ENCODE measurements at regions not wholly inside any gene's neighbourhood (a gene's known extent, or its start where the extent isn't known, plus 50 kb on each side); places are given as distances from the start of the nearest gene placed in this dataset.

DNA sequence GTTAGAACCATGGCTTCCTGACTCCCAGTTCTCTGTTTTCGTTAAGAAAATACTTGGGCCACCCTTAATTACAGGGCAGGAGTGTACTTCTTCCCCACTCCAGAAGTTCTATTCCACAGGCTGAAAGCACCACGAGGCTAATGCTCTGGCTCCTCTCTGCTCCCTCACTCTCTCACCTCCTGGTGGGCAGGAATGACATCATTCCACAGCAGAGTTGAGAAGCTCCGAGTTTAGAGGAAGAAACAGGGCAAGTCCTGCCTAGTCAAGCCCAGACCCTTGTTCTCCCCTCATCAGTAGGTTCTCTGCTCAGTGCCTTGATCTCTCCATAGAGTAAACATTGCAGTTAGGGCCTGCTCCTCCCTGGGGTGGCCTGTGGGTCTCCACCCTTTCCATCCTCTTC is 343.8 kb upstream of the CLNK start:
- Histone ChIP-seq H3K27ac (ENCODE audit: extremely low read depth, low read depth, low read length) (no peak overlapping the region), H3K9me3 (ENCODE audit: control insufficient read depth, insufficient read depth, low read depth, low read length) (no peaks in the 10 kb centered on the region), H3K4me1 (ENCODE audit: control insufficient read depth, insufficient read depth, low read length) (no peaks in the 10 kb centered on the region), H3K4me3 (ENCODE audit: low read depth, low read length) (no peak overlapping the region), H3K36me3 (ENCODE audit: control insufficient read depth in 2 of 2, insufficient read depth in 1 of 2, low read length in 2 of 2) (no peaks in the 10 kb centered on the region)
- ChIA-PET CTCF (interaction anchor here (0.7 kb wide), 1 partner anchor 179 kb away, joined by 4 read pairs; no protein-coding TSS in a partner anchor), POLR2A (no interaction called here)
- TF ChIP-seq ZNF777 (tag by site-specific recombination; IDR thresholded peaks at IDR 0.05; ENCODE audit: borderline replicate concordance) (no peak), KLF10 (tag by site-specific recombination; IDR thresholded peaks at IDR 0.05) (no peak), ZBTB17 (tag by site-specific recombination; IDR thresholded peaks at IDR 0.05) (peak; percentile 64), ZNF488 (tag by site-specific recombination; IDR thresholded peaks at IDR 0.05) (no peak), ZNF776 (tag by site-specific recombination; IDR thresholded peaks at IDR 0.05; ENCODE audit: borderline replicate concordance) (no peak), ZNF830 (tag by site-specific recombination; IDR thresholded peaks at IDR 0.05; ENCODE audit: low read depth) (no peak), ZNF214 (tag by site-specific recombination; IDR thresholded peaks at IDR 0.05; ENCODE audit: borderline replicate concordance) (no peak), HOXC10 (CRISPR knock-in tag; IDR thresholded peaks at IDR 0.05) (no peak), KLF1 (tag by site-specific recombination; IDR thresholded peaks at IDR 0.05) (no peak), ZSCAN30 (tag by site-specific recombination; IDR thresholded peaks at IDR 0.05) (no peak)
- TF ChIP-seq, protein P1, sequence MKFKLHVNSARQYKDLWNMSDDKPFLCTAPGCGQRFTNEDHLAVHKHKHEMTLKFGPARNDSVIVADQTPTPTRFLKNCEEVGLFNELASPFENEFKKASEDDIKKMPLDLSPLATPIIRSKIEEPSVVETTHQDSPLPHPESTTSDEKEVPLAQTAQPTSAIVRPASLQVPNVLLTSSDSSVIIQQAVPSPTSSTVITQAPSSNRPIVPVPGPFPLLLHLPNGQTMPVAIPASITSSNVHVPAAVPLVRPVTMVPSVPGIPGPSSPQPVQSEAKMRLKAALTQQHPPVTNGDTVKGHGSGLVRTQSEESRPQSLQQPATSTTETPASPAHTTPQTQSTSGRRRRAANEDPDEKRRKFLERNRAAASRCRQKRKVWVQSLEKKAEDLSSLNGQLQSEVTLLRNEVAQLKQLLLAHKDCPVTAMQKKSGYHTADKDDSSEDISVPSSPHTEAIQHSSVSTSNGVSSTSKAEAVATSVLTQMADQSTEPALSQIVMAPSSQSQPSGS (tag by site-specific recombination; IDR thresholded peaks at IDR 0.05; ENCODE audit: low read depth), result peak; percentile 12; the same call in 1 of the 2 replicates

DNA sequence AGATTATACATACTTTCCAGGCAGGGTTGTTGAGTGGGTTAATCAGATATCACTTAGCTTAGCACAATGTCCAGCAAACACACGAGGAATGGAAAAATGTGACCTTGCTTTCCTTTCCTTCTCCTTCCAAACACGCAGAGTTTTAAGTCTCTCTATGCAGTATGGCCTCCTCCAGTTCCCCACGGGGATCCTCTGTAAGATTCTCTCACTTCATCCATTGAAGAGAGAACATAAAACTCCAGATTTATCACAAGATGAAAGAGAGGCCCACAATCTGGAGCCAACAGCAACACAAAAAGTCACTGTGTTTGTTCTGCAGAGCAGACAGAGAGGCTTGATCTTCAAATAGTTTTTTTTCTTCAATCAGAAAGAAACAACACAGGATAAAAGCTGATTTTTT is 336.8 kb upstream of the CLNK start:
- Histone ChIP-seq H3K4me3 (ENCODE audit: low read depth, low read length) (no peak overlapping the region), H3K4me1 (ENCODE audit: control insufficient read depth, insufficient read depth, low read length) (no peaks in the 10 kb centered on the region), H3K9me3 (ENCODE audit: control insufficient read depth, insufficient read depth, low read depth, low read length) (no peaks in the 10 kb centered on the region), H3K36me3 (ENCODE audit: control insufficient read depth in 2 of 2, insufficient read depth in 1 of 2, low read length in 2 of 2) (no peaks in the 10 kb centered on the region), H3K27ac (ENCODE audit: extremely low read depth, low read depth, low read length) (no peak overlapping the region)
- POLR2A ChIA-PET, result interaction anchor here (0.6 kb wide), 1 partner anchor 29 kb away, joined by 3 read pairs; no protein-coding TSS in a partner anchor
- CTCF ChIA-PET, result no interaction called here
- no peak for TF ChIP-seq ZNF768 (tag by site-specific recombination; IDR thresholded peaks at IDR 0.05)
- TF ChIP-seq ZBTB1 (tag by site-specific recombination; IDR thresholded peaks at IDR 0.05), result no peak
- TF ChIP-seq KLF16 (tag by site-specific recombination; IDR thresholded peaks at IDR 0.05), result no peak
- TF ChIP-seq SALL2 (tag by site-specific recombination; IDR thresholded peaks at IDR 0.05; ENCODE audit: borderline replicate concordance), result no peak
- no peak for TF ChIP-seq SETDB1 (IDR thresholded peaks at IDR 0.05; ENCODE audit: insufficient read length, low read length)

GRCh38 chr4:11019451-11020240 is 335.1 kb upstream of the CLNK start:
- Histone ChIP-seq H3K4me3 (ENCODE audit: low read depth, low read length) (no peak overlapping the region), H3K27ac (ENCODE audit: extremely low read depth, low read depth, low read length) (no peak overlapping the region), H3K36me3 (ENCODE audit: control insufficient read depth in 2 of 2, insufficient read depth in 1 of 2, low read length in 2 of 2) (no peaks in the 10 kb centered on the region), H3K4me1 (ENCODE audit: control insufficient read depth, insufficient read depth, low read length) (no peaks in the 10 kb centered on the region), H3K9me3 (ENCODE audit: control insufficient read depth, insufficient read depth, low read depth, low read length) (no peaks in the 10 kb centered on the region)
- ChIA-PET POLR2A (no interaction called here), CTCF (no interaction called here)
- no peak for TF ChIP-seq ZNF391 (tag by site-specific recombination; IDR thresholded peaks at IDR 0.05; ENCODE audit: borderline replicate concordance, low read depth)
- no peak for TF ChIP-seq ZNF24 (tag by site-specific recombination; IDR thresholded peaks at IDR 0.05)
- TF ChIP-seq ZNF555 (tag by site-specific recombination; conservative IDR thresholded peaks at IDR 0.05), result no peak
- TF ChIP-seq ZNF544 (tag by site-specific recombination; IDR thresholded peaks at IDR 0.05), result no peak
- TF ChIP-seq, protein P2, sequence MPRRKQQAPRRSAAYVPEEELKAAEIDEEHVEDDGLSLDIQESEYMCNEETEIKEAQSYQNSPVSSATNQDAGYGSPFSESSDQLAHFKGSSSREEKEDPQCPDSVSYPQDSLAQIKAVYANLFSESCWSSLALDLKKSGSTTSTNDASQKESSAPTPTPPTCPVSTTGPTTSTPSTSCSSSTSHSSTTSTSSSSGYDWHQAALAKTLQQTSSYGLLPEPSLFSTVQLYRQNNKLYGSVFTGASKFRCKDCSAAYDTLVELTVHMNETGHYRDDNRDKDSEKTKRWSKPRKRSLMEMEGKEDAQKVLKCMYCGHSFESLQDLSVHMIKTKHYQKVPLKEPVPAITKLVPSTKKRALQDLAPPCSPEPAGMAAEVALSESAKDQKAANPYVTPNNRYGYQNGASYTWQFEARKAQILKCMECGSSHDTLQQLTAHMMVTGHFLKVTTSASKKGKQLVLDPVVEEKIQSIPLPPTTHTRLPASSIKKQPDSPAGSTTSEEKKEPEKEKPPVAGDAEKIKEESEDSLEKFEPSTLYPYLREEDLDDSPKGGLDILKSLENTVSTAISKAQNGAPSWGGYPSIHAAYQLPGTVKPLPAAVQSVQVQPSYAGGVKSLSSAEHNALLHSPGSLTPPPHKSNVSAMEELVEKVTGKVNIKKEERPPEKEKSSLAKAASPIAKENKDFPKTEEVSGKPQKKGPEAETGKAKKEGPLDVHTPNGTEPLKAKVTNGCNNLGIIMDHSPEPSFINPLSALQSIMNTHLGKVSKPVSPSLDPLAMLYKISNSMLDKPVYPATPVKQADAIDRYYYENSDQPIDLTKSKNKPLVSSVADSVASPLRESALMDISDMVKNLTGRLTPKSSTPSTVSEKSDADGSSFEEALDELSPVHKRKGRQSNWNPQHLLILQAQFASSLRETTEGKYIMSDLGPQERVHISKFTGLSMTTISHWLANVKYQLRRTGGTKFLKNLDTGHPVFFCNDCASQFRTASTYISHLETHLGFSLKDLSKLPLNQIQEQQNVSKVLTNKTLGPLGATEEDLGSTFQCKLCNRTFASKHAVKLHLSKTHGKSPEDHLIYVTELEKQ (tag by site-specific recombination; IDR thresholded peaks at IDR 0.05; ENCODE audit: borderline replicate concordance), result no peak
- TF ChIP-seq, protein P3, sequence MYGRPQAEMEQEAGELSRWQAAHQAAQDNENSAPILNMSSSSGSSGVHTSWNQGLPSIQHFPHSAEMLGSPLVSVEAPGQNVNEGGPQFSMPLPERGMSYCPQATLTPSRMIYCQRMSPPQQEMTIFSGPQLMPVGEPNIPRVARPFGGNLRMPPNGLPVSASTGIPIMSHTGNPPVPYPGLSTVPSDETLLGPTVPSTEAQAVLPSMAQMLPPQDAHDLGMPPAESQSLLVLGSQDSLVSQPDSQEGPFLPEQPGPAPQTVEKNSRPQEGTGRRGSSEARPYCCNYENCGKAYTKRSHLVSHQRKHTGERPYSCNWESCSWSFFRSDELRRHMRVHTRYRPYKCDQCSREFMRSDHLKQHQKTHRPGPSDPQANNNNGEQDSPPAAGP (tag by site-specific recombination; IDR thresholded peaks at IDR 0.05), result no peak
- no peak for TF ChIP-seq MEIS1 (CRISPR knock-in tag; IDR thresholded peaks at IDR 0.05; ENCODE audit: borderline replicate concordance)
- no peak for TF ChIP-seq HOXD13 (CRISPR knock-in tag; IDR thresholded peaks at IDR 0.05; ENCODE audit: borderline replicate concordance)
- TF ChIP-seq ZNF791 (tag by site-specific recombination; IDR thresholded peaks at IDR 0.05), result no peak
- TF ChIP-seq ZNF473 (tag by site-specific recombination; IDR thresholded peaks at IDR 0.05), result no peak
